Adrenal gland (tissue), 9 donors: ENCODE measurements at regions not wholly inside any gene's neighbourhood (a gene's known extent, or its start where the extent isn't known, plus 50 kb on each side); places are given as distances from the start of the nearest gene placed in this dataset.

ENCODE experiments used
- DNase-seq, 7 donors: peaks; one replicate each; pipeline ENCODE4 v3.0.0-alpha.2; 2019 to 2020
- H3K27ac ChIP-seq, 5 donors: fragments of 200-600 bp; sonication (generic) in 4 of 5; 1 replicate in 3 of 5; 2 replicates in 2 of 5; pipeline versions ENCODE4 v1.5.1 to v1.8.0; 2016 to 2020; ENCODE audit warnings: mild to moderate bottlenecking in 1 of 5
- H3K27me3 ChIP-seq: fragments of 200-600 bp; 2 replicates; pipeline ENCODE4 v1.8.0; 2021
- H3K36me3 ChIP-seq, 2 donors: fragments of 200-600 bp; replicated peaks in 1 of 2; 1 replicate in 1 of 2; 2 replicates in 1 of 2; pipeline versions ENCODE4 v1.5.1 to v1.8.0; 2018 to 2022
- H3K4me1 ChIP-seq, 2 donors: fragments of 200-600 bp; replicated peaks in 1 of 2; 1 replicate in 1 of 2; 2 replicates in 1 of 2; pipeline versions ENCODE4 v1.5.1 to v1.8.0; 2018 to 2021
- H3K4me3 ChIP-seq, 4 donors: fragments of 200-600 bp; sonication (generic) in 3 of 4; one replicate each; pipeline ENCODE4 v1.5.1; 2016 to 2018
- H3K9me3 ChIP-seq, 3 donors: fragments of 200-600 bp; sonication (generic) in 1 of 3; replicated peaks in 1 of 3; 1 replicate in 2 of 3; 2 replicates in 1 of 3; pipeline versions ENCODE4 v1.5.1 to v1.8.0; 2016 to 2021
- CTCF ChIP-seq, 6 experiments: fragments of 450-650 bp in 4 of 6; fragments of 200-600 bp in 2 of 6; sonication (generic) in 1 of 6; IDR thresholded peaks; 1 replicate in 5 of 6; 2 replicates in 1 of 6; pipeline versions ENCODE4 v1.5.1 to v1.8.0; 2016 to 2021; ENCODE audit warnings: antibody characterized with exemption in 6 of 6, mild to moderate bottlenecking in 2 of 6, moderate library complexity in 1 of 6
- POLR2A ChIP-seq, 2 donors: fragments of 450-650 bp; IDR thresholded peaks; one replicate each; pipeline ENCODE4 v1.6.1; 2017; ENCODE audit warnings: antibody characterized with exemption in 2 of 2, mild to moderate bottlenecking in 2 of 2, moderate library complexity in 1 of 2
- WGBS, 4 donors: extraction: QIAGEN DNeasy Blood & Tissue Kit in 2 of 4; methylation state at CpG; one replicate each; pipeline versions ENCODE4 v1.1.5 to v1.1.7; 2013 to 2017; 5-methylcytosine and 5-hydroxymethylcytosine counted together
- intact Hi-C, 2 donors: fragments of 100-400 bp; cut with DNase I; formaldehyde crosslinking; loops; one replicate each; pipeline versions ENCODE4 v1.14.1 to v1.15.0; 2022 to 2023
- donor health status: healthy with polysubstance abuse.
- donor health status: Bipolar disorder and iron deficiency.
- donor health status: DM: yes; HTN: yes; CAD: no.
- donor health status: DM: no; HTN: no; CAD: no.
- donor health status: DM: no; HTN: no; CAD: no.

GRCh38 chr2:238659231-238659630 is 188.7 kb upstream of the TWIST2 start:
- TF ChIP-seq POLR2A (IDR thresholded peaks at IDR 0.05) = no peak
- TF ChIP-seq CTCF (IDR thresholded peaks at IDR 0.05) = no peak
- 76 to 87% (median 84%) methylated on average over 6 of the region's 6 CpGs for WGBS, 4 donors
- H3K4me3 ChIP-seq = no peak overlapping the region
- H3K36me3 ChIP-seq = no peaks in the 10 kb centered on the region
- H3K27ac ChIP-seq = no peak overlapping the region
- no peak for DNase-seq
- no peaks in the 10 kb centered on the region for H3K4me1 ChIP-seq
- no peaks in the 10 kb centered on the region for H3K27me3 ChIP-seq
- no peaks in the 10 kb centered on the region for H3K9me3 ChIP-seq
- intact Hi-C loops = no loop called here

GRCh38 chr2:238663586-238663985 is 184.3 kb upstream of the TWIST2 start:
- 64 to 76% (median 74%) methylated on average over 9 of the region's 9 CpGs for WGBS, 4 donors
- intact Hi-C loops = no loop called here
- H3K27ac ChIP-seq = no peak overlapping the region

GRCh38 chr2:238665919-238666318 is 182.0 kb upstream of the TWIST2 start:
- no peak for DNase-seq
- intact Hi-C loops = no loop called here
- Histone ChIP-seq H3K27ac (no peak overlapping the region), H3K9me3 (no peaks in the 10 kb centered on the region), H3K4me1 (no peaks in the 10 kb centered on the region), H3K36me3 (no peaks in the 10 kb centered on the region), H3K27me3 (no peaks in the 10 kb centered on the region), H3K4me3 (no peak overlapping the region)
- 65 to 75% (median 68%) methylated on average over 3 of the region's 3 CpGs for WGBS, 4 donors
- TF ChIP-seq CTCF (IDR thresholded peaks at IDR 0.05) (no peak), POLR2A (IDR thresholded peaks at IDR 0.05) (no peak)

More at GRCh38 chr2:238663586-238663985, 184.3 kb upstream of the TWIST2 start:
- Histone ChIP-seq H3K4me1 (no peaks in the 10 kb centered on the region), H3K36me3 (no peaks in the 10 kb centered on the region), H3K4me3 (no peak overlapping the region), H3K27me3 (no peaks in the 10 kb centered on the region), H3K9me3 (no peaks in the 10 kb centered on the region)
- TF ChIP-seq CTCF (IDR thresholded peaks at IDR 0.05) (no peak), POLR2A (IDR thresholded peaks at IDR 0.05) (no peak)
- DNase-seq = no peak

DNA sequence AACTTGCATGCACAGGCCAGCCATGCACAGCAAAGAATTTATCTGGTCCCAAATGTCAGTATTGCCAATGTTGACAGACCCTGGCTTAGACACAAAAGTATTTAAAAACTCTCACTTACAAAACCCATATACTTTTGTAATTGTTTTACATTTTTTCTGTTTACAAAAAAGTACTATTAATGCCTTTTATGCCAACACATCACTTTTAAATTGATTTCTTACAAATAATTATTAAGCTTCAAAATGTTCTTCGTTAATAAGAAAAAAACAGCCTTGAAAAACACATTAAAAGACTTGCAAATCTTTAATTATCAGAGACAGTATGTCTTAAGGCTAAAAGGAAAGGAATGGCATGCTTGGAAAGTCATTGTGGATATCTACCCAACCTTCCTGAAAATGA is 181.3 kb upstream of the TWIST2 start:
- Histone ChIP-seq H3K27ac (no peak overlapping the region), H3K36me3 (no peaks in the 10 kb centered on the region), H3K4me1 (no peaks in the 10 kb centered on the region), H3K9me3 (no peaks in the 10 kb centered on the region), H3K27me3 (no peaks in the 10 kb centered on the region), H3K4me3 (no peak overlapping the region)
- WGBS, 4 donors = 0 to 43% (median 35%) methylated on average over 1 of the region's 1 CpG
- TF ChIP-seq CTCF (IDR thresholded peaks at IDR 0.05) = no peak
- no peak for DNase-seq
- intact Hi-C loops = no loop called here
